Stimulated activated CD4-positive, alpha-beta T cell treated with anti-CD3 and anti-CD28 coated beads, TNF-alpha, amount 100 ng/mL, for 24 hours (primary cell): ENCODE measurements at regions not wholly inside any gene's neighbourhood (a gene's known extent, or its start where the extent isn't known, plus 50 kb on each side); places are given as distances from the start of the nearest gene placed in this dataset.
"Not testable (repeated sequence)": the region's sequence is repeated elsewhere in the genome, so short reads cannot be mapped to it uniquely, and the experiment has no call there.

Experiments
- DNase-seq, 3 experiments: peaks; one replicate each; pipeline ENCODE4 v3.0.0-alpha.2; 2020; ENCODE audit warnings: low read depth in 3 of 3

GRCh38 chr2:13197248-13197647 lies 480.5 kb downstream of the TRIB2 start:
- DNase-seq = no peak

DNA sequence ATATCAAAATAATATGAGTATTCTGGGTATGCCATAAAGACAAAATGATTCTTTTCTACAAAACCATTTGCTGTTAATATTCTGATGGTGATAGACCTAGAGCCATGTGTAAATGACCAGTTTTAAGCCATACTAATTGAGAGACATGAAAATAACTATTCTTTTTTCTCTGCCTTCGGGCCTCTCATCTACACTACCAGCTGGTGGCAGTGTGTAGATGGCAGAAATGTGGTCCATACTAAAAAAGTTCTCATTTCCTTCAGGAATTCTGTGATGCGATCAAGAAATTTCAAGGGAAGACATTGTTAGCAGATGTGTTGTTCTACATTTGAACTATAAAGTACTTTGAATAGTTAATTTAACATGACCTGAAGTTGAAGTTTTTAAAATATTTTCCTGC lies 485.2 kb downstream of the TRIB2 start:
- no peak for DNase-seq

- DNase-seq = no peak
These were observed 495.4 kb downstream of the TRIB2 start for GRCh38 chr2:13212115-13212514.

- no peak for DNase-seq
These were observed 501.5 kb downstream of the TRIB2 start for GRCh38 chr2:13218205-13218604.

DNA sequence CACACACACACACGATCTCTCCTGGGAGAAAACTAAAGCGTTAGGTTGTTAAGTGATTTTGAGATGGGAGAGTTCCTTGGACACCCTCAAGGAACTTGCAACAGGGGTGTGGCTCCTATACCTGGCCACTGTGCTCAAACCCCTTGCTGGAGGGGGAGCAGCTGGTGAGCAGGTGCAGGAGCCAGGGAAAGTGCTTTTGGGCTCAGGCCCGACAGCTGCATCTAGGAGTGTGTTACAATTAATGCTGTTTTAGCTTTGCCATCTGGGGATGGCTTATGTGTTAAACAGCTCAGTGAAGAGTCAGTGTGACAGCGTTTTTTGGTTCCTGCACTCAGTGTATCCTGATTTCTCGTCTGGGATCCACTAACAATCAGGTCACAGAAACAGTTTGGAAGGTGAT lies 510.8 kb downstream of the TRIB2 start:
- no peak for DNase-seq

DNA sequence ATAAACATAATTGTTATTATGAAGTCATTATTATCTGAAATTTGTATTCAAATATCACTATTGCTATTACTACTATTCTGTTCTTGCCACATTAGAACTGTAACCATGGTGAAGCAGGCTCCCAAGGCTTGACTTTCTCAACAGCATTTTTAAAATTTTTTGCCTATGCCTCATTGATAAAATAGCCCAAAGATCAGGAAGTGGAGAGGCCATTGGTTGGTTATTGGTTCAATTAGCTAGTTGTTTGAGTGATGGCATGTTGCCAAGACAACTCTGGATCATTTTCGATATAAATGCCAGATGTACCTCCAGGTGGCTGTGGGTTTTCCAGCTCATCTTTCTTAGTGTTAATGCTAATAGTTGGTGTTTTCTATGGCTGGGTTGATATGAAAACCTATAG lies 513.5 kb downstream of the TRIB2 start:
- no peak for DNase-seq

DNA sequence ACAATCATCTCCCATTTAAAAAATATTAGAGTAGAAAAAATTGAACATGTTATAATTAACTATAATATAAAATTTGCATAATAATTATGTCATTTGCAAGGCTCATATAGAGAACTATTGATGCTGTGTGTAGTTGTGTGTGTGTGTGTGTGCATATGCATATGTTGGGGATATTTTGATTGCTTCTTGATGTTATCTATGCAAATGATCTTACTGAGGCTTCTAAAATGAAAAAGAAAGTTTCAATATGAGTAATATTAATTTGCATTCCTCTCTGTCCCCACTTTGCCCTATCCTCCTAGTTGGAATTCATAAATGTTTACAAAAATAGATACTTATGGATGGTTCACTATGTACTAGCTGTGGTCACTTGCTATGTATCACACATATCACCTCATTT lies 523.3 kb downstream of the TRIB2 start:
- DNase-seq = no peak

GRCh38 chr2:13240789-13241487 lies 524.2 kb downstream of the TRIB2 start:
- DNase-seq = no peak

DNA sequence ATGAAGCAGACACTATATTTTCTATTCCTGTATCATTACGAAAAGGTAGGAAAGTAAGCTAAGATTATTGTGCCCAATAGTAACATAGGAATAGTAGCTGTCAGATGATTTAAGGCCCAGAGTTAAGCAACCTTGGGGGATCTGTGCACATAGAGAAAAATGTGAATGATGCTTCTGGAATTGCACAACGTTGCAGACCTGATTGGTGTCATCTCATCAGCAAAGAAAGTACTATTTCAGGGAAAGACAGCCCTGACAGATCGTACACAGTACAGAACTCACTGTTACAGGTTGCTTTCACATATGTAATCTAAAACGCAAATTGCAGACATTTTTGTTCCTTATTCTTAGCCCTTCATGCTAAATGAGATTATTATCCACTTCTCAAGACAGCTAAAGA lies 535.9 kb downstream of the TRIB2 start:
- DNase-seq = no peak

- DNase-seq = no peak
These were observed 538.7 kb downstream of the TRIB2 start for GRCh38 chr2:13255485-13255884.

- DNase-seq = no peak
These were observed 543.7 kb downstream of the TRIB2 start for GRCh38 chr2:13260402-13260801.

DNA sequence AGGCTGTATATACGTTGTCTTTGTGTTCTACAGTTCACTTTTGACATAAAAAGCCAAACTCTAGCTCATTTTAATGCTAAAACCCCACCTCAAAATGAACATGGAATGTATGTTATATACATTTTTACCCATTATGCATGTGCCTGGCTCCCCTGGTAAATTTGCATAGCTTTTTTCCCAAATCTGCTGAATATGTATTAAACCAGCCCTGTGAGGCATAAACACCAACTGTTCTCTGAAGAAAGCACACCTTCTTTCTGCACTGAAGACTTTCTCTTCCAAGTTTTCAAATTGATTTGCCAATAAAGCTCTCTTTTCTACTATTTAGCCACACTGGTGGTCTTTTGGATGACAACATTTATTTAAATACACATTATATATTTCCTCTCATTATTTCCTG lies 549.4 kb downstream of the TRIB2 start:
- DNase-seq = no peak

- DNase-seq = no peak
These were observed 568.0 kb downstream of the TRIB2 start for GRCh38 chr2:13284688-13285087.

DNA sequence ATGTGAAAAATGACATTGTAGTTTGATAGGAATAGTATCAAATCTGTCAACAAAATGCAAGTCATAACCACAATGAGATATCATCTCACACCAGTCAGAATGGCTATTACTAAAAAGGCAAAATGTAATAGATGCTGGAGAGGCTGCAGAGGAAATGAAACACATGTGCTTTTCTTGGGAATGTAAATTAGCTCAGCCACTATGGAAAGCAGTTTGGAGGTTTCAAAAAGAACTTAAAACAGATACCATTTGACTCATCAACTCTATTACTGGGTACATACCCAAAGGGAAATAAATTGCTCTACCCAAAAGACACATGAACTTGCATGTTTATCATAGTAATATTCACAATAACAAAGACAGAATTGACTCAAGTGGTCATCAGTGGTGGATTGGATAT lies 572.6 kb downstream of the TRIB2 start:
- DNase-seq = no peak

- DNase-seq = not testable (repeated sequence)
These were observed 591.7 kb downstream of the TRIB2 start for GRCh38 chr2:13308478-13308805.

GRCh38 chr2:13308989-13309388 lies 592.3 kb downstream of the TRIB2 start:
- no peak for DNase-seq

DNA sequence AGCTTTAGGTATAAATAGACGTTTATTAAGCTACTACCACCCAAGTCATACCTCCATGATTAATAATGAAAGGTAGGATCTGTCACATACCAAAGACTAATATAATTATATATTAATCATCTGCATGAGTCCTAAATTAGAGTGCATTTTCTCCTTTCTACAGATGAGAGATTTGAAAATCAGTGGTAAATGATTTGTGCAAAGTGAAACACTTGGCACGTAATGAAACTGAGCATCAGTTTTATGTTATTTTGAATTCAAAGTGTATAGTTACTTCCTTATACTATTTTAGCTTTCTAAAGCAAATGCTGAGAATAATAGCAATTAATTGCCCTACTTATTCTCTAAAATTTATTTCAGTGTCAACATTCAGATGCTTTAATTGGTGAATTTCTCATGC lies 615.3 kb downstream of the TRIB2 start:
- no peak for DNase-seq

DNA sequence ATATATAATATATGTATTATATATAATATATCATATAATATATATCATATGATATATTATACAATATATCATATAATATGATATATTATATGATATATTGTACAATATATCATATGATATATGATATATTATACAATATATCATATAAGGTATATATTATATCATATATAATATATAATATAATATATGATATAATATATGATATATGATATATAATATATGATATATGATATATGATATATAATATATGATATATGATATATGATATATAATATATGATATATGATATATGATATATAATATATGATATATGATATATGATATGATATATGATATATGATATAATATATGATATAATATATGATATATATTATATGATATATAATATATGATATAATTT lies 617.3 kb downstream of the TRIB2 start:
- DNase-seq = not testable (repeated sequence)

DNA sequence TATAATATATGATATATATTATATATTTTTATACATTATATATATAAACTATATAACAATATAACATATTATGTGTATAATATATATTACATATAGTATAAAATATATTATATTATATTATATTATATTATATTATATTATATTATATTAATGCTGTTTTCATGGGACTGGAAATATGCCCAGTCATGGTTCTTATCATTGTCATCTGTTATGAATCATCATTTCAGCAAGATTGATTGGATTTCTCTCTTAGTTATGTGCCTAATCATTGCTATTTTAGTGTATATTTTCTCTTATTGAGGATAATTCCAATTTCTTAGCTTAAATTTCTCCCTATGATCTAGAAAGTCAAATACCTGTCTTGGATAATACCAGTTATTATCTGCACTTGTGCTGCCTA lies 617.8 kb downstream of the TRIB2 start:
- DNase-seq = no peak

DNA sequence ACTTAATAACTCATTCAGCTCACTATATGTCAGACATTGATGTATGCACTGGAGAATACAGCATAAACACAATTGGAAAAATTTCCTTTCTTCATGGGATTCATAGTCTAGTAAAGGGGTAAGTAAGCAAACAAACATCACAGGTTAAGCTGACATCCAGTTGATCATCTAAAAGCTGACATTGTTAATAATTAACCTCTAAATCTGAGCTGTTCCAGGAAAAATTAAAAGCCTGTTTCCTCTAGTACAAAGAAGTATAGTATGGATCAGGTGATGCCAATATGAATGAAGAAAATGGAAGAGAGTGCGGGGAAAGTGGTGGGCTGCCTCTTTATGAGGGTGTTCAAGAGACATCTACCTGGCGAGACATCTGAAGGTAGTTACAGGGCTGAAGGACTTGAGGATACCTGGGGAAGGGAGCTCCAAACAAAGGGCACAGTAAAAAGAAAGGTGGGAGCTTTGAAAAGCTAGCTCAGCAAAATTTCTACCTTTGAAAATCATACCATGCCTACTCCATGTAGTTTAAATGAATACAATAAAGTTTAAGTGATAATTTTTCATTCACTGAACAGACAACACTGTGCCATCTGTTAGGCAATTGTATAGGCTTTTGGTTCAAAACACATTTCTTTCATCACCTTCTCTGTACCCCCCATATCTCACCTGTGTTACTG lies 619.3 kb downstream of the TRIB2 start:
- DNase-seq = no peak

DNA sequence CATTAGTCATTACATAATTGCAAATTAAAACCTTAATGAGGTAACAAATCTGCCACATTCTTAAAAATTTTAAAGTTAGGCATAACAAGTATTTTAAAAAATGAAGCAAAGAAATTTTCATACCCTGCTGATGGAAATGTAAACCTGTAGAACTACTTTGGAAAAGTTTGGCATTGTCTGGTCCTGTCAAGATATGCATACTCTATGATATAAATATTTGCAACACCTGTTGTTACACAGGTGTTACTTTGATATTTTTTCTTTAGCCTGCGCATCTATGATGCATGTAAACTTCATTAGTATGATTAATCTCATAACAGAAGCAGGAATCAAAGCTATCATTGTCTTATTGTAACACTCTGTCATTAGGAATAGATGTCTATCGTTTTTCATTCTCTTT lies 634.3 kb downstream of the TRIB2 start:
- no peak for DNase-seq

DNA sequence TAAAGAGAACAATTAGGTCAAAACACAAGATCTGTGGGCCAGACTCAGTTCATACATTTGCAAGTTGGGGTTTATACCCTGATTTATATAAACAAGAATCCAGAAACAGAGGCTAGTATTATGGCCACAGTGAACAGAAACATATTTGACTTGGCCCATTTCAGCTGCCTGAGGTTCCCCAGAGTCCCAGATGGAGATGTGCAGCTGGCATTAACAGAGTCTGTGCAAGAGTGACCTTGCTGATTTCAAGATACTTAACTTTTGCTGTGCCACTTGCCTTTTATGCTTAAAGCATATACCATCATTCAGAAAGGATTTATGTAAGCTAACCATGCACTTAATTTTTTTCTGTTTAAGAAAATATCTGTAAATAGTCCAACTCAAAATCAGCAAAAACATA lies 636.3 kb downstream of the TRIB2 start:
- DNase-seq = no peak

DNA sequence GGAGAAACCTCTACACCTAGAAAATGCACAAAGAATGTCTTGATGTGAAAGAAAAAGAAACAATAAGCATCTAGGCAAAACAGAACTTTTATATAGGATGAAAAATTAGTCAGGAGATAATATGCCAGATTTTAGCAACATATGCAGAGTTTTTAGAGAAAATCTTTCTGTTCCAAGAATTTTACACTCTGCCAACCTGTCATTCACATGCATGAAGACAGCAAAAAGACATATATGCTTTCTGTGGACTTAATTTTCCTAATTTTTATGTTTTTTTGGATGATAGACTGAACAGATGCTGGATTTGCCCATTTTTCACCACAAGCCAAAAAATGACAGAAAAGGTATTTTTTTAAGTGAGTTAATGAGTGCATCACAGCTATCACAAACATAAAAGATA lies 637.3 kb downstream of the TRIB2 start:
- no peak for DNase-seq

GRCh38 chr2:13381928-13382327 lies 665.2 kb downstream of the TRIB2 start:
- not testable (repeated sequence) for DNase-seq
